Stimulated activated CD8-positive, alpha-beta memory T cell treated with anti-CD3 and anti-CD28 coated beads, Interleukin-7, amount 100 ng/mL, for 48 hours (primary cell): ENCODE measurements at regions not wholly inside any gene's neighbourhood (a gene's known extent, or its start where the extent isn't known, plus 50 kb on each side); places are given as distances from the start of the nearest gene placed in this dataset.

Experiments used
- DNase-seq, 2 donors: peaks; one replicate each; pipeline ENCODE4 v3.0.0-alpha.2; 2020; ENCODE audit warnings: low read depth in 1 of 2; ENCODE audit errors: extremely low read depth in 1 of 2

GRCh38 chr3:44013967-44014366 is 227.7 kb upstream of the TOPAZ1 start:
- DNase-seq: no peak

DNA sequence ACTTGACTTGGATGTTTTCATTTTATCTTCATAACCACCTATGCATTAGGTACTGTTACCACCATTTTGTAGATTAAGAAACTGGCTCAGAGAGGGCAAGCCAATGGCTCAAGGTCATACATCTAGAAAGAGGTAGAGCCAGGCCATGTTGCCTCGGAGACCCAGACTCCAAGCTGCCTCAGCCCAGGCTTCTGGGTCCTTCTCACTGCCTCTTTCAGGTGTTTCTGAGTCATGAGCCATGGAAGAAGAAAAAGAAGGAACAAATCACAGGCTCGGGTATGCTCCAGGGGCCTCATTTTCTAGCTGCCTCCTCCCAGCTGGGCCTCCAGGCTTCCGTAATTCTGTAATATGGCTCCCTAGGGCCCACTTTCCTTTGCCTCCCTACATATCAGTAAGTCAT is 226.5 kb upstream of the TOPAZ1 start:
- no peak for DNase-seq

- DNase-seq: no peak
These were observed 224.9 kb upstream of the TOPAZ1 start for GRCh38 chr3:44016818-44017217.

DNA sequence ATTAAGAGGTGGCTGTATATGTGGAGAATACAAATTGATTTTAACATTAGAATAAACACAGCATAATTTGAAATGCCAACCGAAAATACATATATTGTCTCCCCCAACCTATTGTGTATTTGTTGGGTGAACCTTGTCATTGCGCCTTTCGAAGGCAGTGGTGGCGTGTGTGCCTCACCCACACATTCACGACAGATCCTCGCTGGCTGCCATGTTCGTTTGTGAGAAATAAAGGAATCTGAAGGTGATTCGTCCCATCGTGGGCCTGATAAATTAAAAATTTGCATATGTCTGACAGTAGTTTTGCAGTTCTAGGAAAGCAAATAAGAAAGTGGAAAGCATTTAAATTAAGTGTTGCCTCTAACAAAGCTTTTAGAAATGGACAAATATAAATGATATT is 222.8 kb upstream of the TOPAZ1 start:
- no peak for DNase-seq

DNA sequence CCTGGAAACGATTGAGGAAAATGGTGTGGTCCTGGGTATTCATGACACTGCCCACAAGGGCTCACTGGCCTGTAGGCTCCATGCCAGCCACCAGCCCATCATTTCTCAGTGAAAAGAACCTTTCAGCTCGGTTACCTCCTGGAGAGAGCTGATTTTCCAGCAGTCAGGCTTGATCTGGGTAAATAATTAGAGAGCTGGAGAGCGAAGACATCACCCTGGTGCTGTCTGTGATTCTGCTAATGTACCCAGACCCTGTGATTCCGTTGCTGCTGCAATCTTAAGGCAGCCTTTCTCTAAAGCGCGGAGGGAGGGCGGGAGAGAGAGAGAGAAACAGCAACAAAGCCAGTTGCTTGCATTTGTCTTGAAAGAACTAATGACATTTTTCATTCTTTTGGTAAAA is 221.9 kb upstream of the TOPAZ1 start:
- DNase-seq: no peak

- DNase-seq: no peak
These were observed 221.5 kb upstream of the TOPAZ1 start for GRCh38 chr3:44020143-44020542.

DNA sequence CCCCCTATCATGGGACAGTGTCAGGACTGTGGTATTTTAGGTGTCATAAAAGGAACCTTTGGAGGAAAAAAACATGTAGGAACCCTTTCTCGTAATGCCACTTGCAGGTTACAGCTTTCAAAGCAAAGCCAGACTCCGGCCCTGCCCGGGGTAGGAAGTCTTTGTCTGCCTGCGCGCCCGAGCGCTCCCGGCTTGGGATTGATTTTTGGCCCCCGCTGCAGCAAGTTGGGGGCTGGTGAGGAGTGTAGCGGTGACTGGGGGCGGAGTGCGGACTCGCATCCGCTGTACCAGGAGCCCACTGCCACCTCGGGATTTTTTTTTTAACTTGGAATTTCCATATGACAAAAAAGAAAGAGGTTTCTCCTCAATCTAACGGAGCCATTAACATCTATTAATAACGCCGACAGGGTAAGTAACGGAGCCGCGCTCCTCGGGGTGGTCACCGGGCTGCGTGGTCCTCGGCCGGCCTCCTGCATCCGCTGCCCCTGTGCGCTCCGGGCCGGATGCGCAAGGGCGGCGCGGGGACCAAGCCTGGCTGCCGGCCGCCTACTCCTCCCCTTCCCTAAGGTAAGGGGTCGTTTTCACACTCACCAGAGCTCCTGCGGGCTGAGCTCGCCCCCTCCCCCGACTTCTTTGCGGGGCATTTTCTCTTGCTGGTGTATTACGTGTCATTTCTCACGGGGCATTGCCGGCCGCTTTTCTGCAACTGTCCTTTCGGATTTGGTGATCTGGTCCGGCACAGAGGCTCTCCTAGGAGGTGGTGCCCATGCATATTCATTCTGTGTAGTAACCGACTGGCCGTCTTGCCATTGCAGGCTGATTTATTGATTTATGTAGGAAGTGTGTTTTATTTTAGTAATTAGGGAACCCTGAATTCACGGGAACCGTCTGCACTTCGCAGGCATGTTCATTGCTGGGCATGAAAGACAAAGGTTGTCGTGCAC is 219.8 kb upstream of the TOPAZ1 start:
- DNase-seq: no peak

DNA sequence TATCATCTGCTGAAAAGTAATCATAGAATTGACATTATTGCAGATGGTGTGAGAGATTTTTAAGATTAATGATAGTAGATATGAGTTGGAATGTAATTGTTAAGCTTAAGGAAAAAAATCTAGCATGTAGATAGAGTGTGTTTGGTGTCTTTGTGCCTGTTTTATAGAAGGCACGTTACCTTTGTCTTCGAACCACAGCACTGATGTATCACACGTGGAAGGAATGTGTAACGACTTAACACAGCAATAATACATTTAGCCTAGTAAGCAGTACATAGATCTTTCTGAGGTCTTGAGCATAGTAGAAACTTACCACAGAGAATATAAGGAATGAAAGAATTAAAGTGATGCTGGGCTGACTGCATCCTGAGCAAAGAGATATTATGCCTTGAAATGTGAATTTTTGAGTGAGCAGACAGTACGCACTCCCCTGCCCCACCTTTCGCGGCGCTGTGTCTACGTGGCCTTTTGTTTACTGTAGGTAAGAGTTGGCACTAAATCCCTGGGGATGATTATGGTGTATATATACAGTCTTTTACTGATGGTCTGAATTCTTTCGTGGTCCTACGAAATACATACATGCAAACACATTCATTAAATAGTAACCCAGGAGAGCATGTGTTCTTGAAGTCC is 217.6 kb upstream of the TOPAZ1 start:
- DNase-seq: no peak

- no peak for DNase-seq
These were observed 215.3 kb upstream of the TOPAZ1 start for GRCh38 chr3:44026220-44026865.

DNA sequence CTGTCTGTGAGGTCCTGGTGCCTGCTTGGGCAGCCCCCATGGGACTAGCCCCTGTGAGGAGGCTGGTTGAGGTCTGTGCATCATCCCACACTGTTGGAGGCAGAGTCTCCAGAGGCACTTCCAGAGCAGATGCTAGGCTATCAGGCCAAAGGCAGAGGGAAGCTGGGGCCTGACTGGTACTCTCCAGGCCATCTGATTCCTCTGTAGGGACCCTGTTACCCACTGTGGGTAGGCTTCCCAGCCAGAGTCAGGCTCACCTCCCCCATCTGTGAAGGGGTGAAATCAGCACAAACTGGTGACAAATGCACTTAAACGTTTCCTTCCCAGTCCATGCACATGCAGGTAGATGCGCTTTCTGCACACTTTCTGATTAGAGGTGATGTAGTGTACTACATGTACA is 212.6 kb upstream of the TOPAZ1 start:
- DNase-seq: no peak

DNA sequence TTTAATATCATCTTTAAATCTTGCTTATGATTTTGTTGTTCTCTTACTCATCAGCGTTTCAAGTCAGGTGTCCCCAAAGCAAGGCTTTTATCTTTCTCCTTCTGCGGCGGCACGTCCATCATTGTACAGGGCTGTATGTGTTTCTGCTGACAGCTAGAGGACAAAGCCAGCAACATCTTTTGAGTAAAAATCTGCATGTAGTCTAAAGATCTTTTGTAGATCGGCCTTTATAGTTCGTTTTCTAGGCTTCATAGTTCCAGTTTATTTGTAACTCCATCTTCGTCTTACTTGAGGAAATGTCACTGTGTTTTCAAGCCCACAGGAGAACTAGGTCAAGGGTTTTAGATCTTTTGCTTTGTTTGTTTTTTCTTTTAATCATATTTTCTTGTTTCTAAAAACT is 211.4 kb upstream of the TOPAZ1 start:
- no peak for DNase-seq

DNA sequence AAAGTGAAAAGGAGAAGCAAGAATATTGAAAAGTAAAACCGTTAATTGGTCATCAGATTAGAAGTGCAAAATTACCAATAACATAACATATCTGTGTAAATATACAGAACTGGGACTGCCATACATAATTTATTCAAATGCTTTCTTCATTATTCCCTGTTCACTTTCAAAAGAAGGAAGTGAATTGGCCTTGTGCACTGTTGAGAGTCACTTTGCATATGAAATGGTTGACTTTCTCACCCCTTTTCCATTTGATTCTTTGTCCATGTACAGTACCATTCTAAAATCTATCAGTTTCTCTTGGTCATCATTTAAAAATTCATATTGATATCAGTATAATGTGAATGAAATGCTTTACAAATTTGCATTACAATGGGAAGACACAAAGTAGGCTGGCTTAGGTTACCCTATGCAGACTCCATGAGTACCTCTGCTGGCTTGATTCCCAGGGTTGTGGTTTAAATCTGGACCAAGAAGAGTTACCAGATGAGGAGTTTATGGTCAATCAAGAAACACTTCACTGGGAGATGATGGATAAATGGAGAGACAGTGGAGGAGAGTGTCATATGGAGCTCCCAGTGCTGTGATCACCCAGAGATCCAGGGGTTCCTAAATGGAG is 210.9 kb upstream of the TOPAZ1 start:
- DNase-seq: no peak

DNA sequence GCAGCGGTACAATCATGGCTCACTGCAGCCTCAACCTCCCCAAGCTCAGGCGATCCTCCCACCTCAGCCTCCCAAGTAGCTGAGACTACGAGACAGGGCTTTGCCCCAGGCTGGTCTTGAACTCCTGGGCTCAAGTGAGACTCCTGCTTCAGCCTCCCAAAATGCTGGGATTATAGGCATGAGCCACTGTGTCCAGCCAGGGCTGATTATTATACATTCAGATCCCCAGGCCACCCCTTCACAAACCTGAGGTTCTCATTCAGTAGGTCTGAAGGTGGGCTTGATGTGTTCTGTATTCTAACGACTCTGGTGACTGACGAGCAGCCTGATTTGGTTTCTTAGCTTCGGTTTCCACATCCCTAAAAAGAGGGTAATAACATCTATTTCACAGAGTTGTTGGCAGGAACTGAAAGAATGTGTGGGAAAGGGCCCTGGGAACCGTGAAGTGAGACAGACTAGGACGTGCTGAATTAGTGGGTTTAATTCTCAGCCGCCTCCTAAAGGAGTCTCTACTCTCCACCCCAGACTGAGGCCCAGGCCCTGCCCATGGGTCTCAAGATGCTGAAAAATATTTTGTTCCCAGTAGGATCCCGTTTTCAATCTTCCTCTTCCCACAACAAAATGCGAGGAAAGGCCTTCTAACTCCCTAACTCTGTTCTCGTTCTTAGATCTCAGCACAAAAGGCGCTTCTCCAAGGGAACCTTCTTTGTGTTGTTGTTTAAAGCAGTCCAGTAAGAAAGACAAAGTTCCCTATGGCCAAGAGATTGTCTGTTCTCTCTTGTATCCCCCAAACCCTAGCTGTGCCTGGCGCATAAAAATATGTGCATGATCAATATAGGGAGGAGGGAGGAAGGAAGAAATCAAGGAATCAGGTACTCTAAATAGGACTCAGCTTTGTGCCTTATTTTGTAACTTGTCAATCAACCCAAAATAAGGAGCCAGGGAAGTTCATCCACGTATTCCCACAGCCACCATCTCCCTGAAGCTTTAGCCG is 210.0 kb upstream of the TOPAZ1 start:
- no peak for DNase-seq

DNA sequence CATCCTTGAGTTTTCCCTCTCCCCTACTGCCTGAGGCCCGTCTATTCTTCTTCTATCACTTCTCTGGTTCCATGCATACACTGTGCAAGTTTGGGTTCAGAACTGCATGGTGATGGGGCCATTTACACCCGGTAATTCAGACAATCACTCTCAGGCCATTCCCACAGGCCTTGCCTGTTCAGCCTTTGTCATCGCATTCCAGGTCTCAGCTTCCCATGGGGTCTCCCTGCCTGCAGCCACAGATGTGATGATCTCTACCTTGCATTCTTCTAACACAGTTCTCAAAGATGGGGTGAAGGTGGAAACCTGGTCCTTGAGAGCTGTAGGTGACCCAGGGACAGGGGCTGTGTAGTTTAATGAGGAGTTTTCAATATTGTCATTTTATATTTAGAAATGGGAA is 209.2 kb upstream of the TOPAZ1 start:
- no peak for DNase-seq

DNA sequence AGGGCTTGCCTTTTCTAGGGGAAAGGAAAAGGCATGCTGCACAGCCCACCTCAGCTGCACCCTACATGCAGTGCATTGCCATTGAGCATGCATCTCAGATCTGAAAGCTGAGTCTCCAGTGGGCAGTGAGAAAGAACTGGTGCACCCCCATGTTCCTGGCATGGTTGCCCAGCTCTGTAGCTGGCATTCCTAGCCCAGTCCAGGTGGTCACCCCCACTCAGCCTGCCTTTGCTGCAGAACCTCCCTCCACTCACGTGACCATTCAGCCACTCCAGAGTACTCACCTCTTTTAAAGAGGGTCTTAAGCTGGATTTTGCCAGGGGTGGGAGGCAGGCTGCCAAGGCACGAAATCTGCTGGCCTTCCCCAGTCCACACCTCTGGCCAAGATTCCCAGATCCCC is 208.6 kb upstream of the TOPAZ1 start:
- DNase-seq: no peak

GRCh38 chr3:44036850-44037249 is 204.8 kb upstream of the TOPAZ1 start:
- no peak for DNase-seq

DNA sequence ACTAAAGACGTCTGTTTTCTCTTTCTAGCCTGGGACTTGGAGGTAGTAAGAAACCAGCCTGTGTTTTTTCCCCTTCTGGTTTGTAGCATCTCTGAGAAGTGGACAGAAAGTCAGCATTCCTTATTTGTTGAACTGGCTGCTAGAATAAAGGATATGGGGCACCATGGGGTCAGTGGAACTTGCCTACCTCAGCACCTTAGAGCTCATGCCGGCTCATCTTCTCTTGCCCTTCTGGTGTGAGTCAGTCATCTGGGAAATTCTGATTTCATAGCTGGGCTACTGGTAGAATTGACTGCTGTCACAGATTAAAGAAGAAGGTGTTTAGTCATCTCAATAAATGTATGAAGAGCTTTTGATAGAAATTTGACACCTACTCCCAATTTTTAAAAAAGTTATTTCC is 202.7 kb upstream of the TOPAZ1 start:
- DNase-seq: no peak

DNA sequence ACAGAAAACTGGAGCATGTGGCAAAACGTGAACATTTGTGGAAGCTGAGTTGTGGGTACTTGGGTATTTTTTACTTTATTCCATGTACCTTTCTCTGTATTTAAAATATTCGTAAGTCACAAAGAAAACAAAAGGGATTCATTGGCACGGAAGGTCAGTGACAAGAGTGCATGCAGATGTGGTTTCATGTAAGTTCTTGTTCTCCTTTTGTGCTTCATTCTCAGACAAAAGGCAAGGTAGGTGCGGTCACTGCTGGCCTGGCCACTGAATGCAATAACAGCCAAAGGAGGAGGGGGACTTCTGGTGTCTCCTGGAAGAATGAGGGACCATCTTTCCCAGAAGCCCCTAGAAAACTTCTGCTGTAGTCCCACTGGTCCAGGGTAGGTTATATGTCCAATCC is 200.0 kb upstream of the TOPAZ1 start:
- no peak for DNase-seq

DNA sequence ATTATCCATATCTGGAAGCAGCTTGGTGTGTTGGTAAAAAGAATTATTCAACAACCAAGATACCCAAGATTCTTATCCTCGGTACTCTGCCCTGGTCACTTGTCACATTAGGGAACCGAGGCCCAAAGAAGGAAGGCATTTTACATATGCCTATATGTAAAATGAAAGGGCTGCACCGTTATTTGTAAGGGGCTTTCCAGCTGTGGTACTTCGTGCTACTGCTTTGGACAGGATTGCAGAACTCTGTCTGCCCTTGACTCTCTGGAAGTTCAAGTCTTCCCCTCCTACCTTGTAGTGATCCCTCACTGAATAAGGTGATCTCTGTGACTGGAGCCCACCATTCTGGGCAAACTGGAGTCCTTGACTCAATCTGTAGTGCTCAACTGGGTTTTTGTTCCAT is 198.9 kb upstream of the TOPAZ1 start:
- DNase-seq: no peak
